Lower leg skin (tissue), 3 donors: ENCODE measurements at regions not wholly inside any gene's neighbourhood (a gene's known extent, or its start where the extent isn't known, plus 50 kb on each side); places are given as distances from the start of the nearest gene placed in this dataset.

Experiments used
- POLR2A ChIP-seq, 2 donors: fragments of 450-650 bp; IDR thresholded peaks; one replicate each; pipeline ENCODE4 v1.6.1; 2016 to 2017; ENCODE audit warnings: antibody characterized with exemption in 2 of 2, mild to moderate bottlenecking in 1 of 2, moderate library complexity in 1 of 2
- TF ChIP-seq, protein P1 (sequence below), 3 donors: fragments of 450-650 bp; IDR thresholded peaks; one replicate each; pipeline ENCODE4 v1.5.1; 2016; ENCODE audit warnings: antibody characterized with exemption in 3 of 3, mild to moderate bottlenecking in 3 of 3, moderate library complexity in 2 of 3

GRCh38 chr6:15824811-15825210 lies 162.0 kb upstream of the DTNBP1 start:
- TF ChIP-seq, protein P1, sequence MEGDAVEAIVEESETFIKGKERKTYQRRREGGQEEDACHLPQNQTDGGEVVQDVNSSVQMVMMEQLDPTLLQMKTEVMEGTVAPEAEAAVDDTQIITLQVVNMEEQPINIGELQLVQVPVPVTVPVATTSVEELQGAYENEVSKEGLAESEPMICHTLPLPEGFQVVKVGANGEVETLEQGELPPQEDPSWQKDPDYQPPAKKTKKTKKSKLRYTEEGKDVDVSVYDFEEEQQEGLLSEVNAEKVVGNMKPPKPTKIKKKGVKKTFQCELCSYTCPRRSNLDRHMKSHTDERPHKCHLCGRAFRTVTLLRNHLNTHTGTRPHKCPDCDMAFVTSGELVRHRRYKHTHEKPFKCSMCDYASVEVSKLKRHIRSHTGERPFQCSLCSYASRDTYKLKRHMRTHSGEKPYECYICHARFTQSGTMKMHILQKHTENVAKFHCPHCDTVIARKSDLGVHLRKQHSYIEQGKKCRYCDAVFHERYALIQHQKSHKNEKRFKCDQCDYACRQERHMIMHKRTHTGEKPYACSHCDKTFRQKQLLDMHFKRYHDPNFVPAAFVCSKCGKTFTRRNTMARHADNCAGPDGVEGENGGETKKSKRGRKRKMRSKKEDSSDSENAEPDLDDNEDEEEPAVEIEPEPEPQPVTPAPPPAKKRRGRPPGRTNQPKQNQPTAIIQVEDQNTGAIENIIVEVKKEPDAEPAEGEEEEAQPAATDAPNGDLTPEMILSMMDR (IDR thresholded peaks at IDR 0.05), result no peak
- TF ChIP-seq POLR2A (IDR thresholded peaks at IDR 0.05), result no peak
